HK-2 (cell line): ENCODE measurements at regions not wholly inside any gene's neighbourhood (a gene's known extent, or its start where the extent isn't known, plus 50 kb on each side); places are given as distances from the start of the nearest gene placed in this dataset.

Source experiments
- DNase-seq: peaks from one replicate; pipeline ENCODE4 v3.0.0-alpha.2; 2018; ENCODE audit not compliant: unreplicated experiment

DNA sequence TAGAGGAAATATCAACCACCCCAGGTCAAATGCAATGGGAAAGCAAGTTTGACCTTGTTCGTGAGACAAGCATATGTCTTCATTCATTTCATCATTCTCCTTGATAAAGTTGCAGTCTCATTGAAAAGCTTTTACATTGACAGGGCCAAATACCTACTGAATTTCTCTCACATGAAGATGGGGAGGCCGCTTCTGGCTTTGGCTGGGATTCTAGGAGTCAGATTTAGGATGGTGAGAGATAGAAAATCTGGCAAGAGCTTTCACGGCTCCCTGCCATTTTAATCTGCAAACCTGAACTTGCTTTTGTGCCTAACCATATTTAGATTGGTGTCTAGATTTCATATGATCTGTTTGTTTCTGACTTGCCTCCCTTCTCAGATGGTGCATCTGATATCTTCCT is 88.0 kb downstream of the TMEM100 start:
- DNase-seq = no peak

DNA sequence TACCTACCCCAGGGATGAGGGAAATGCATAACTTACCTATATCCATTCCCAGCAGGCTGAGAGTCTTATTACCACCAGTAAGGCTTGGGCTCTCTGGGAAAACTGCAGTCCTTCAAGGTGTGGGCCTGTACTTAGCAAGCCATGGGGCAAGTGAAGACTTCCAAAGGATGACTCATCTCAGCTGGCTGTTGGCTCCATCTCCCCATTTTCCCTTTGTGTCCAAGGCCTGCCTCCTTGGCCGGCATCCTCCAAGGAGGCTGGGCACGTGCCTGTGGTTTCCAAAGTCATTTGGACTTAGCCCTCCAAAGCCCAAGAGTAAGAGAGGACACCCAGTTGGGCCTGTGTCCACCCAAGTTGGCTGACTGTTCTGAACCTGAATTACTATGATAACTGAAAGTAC is 89.8 kb downstream of the TMEM100 start:
- no peak for DNase-seq

DNA sequence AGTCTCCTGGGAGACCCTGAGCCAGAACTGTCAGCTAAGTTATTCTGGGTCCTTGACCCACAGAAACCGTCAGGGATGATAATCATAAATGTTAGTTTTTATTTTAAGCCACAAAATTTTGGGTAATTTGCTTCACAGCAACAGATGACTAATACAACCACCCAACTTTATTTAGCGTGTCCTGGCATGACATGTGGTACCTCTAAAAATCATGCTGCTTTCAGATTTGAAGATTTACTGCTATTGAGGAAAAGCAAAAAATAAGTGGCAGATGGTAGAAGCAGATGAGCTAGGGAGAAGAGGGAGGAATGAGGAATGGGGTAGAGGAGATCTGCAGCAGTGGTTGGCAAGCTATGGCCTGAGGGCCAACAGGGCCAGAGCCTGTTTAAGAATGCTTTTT is 90.4 kb downstream of the TMEM100 start:
- DNase-seq = no peak

DNA sequence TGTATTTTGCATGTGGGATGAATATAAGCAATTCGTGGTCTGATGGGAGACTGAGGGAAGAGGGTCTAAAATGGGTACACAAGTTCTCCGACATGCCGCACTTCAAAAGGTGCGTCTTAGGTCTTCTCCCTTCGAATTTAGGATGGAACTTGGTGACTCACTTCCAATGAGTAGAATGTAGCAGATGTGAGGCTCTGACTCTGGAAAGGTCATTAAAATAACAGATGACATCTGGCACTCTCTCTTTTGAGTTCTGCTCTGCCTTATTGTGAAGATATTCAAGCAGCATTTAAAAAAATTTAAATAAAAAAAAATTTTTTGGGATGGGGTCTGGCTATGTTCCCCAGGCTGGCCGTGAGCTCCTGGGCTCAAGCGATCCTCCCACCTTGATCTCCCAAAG is 92.7 kb downstream of the TMEM100 start:
- DNase-seq = no peak

DNA sequence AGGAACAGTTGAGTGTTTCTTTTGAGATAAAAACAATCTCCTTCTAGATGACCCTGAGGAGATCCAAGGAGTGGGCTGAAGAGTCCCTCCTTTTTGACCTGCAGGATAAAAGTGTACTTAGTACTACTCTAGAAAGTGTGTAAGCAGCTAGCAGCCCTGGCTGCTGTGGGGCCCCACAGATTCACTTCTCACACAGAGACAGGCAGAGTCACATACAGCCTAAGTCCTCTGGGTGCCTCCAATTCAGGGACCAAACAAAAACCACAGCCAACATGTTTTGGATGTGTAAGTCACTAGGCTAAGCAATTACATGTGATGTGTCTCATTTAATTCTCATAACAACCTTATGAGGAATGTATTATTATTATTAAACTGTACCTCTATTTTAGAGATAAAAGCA is 97.1 kb downstream of the TMEM100 start:
- DNase-seq = no peak

DNA sequence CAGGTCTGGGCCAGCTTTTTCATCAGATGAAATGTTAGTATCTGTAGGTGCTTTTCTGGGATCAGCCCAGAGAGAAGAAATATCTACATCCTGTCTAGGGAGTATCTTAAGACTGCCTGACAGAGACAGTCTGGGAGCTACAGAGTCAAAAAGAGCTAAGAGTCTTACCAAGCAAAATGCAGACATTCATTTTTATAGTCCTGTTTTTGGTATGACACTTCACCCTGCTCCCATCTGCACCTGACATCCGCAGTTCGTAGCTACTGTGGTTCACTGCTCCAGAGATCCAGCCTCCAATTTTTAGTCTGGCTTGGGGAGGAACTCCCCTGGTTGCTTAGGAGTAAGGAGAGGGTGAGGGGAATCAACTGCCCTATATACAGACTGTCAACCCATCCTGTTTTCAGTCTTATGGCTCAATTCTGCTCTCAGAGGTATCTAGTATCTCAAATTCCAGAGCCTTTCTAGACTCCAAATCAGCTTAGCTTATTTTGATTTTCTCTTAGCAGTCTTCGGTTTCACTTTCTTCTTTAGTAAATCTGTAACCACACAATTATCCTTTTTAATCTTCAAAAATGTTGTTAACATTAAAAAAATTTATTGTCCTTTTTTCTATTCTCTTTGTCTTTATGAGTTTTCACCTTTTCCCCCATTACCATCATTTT is 97.8 kb downstream of the TMEM100 start:
- DNase-seq = no peak

DNA sequence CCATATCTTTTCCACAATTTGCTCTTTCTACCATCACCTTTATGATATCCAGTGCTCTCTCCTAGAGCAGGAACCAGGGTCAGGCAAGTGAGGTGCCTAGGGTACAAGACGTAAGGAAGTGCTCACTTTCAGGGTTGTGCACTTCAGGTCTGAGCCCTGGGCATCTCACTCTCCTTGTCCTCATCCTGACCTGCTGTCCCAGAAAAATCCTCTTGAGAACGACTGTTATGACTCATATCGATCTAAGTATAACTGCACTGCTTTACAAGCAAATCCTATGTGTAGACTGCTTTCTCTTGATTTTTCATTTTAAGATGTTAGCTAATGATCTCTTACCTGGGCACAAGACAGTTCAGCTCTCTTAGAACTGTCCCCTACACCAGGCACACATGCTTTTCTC is 100.1 kb downstream of the TMEM100 start:
- DNase-seq = no peak

DNA sequence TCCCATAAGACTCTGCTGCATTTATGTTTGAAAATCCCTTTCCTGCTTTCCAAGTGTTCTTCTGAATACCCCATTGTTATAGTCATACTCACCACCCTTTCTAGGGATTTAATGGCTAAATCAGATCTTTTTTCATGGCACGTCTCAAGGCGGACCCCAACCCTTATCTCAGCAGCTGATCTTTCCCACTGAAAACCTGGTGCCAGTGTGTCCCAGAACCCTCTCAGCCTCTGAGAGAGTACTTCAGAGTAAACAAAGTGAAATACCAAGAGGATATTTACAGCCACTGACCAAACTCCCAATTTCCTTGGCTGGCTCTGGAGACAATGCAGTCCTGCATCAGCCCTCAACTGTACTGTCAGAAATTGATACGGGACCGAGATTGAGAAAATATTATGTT is 101.7 kb downstream of the TMEM100 start:
- DNase-seq = no peak

DNA sequence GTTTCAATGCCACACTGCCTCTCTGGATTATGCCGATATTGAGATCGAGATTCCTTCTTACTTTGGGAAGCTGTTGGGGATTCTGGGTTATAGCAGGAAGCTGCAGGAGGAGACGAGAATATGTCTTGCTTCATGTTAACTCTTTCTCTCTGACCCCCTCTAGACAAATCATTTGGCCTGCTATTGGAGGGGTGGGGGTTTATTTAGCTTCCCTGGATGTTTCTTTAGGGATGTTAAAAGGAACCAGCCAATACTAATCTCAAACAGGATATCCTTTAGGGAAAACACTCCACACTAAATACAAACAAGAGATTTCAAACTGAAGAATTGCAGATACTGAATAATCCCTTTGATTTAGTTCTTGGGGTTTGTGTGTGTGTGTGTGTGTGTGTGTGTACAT is 102.6 kb downstream of the TMEM100 start:
- no peak for DNase-seq

DNA sequence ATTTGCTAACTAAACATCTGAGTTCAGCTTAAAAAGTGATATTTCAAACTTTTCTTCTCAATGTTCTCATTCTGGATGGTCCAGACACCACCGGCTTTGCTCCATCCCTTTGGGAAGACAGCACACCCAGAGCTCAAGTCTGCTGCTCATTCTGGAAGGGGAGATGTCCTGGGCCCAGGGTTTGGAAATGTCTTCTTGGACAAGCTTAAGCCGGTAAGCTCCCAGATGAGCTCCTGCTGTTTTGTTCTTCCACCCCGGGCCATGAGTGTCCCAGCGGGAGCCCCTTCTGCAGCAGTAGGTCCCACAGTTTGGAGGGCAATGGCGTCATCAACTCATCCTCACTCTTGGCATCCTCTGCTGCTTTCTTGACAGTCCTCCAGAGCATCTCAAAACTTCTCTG is 105.2 kb downstream of the TMEM100 start:
- DNase-seq = no peak

DNA sequence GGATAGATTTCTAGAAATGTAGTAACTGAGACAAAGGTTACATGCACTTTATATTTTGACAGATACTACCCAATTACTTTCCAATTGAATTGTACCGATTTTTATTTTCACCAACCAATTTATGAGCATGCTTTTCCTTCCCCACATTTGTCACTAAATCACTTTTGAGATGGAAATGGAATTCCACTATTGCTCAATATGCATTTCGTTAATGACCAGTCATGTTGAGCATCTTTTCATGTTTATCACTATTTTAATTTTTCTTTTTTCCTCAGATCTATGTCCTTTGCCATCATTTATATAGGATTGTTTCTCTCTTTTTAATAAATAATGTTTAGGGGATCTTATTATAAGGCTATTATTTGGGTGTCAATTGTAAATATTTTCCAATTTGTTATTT is 102.8 kb upstream of the SMIM36 start:
- no peak for DNase-seq

DNA sequence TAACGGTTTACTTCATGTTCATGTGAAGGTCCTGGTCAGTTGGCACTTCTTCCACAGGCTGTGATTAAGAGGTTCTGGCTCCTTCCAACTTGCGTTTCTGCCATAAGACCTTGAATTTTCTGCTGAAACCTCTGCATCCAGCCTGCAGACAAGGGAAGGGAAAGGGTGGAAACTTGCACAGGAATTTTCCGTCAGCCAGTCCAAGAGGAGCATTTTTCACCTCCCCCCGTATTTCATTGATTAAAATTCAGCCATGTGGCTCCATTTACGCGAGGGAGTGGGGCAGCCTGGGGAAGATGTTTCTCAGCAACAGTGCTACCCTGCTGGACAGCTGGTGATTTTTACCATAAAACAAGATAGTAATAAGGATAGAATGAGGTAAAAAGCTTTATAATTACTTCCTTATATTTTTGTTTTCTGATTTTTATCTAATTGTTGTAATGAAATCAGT is 101.5 kb upstream of the SMIM36 start:
- DNase-seq = no peak

DNA sequence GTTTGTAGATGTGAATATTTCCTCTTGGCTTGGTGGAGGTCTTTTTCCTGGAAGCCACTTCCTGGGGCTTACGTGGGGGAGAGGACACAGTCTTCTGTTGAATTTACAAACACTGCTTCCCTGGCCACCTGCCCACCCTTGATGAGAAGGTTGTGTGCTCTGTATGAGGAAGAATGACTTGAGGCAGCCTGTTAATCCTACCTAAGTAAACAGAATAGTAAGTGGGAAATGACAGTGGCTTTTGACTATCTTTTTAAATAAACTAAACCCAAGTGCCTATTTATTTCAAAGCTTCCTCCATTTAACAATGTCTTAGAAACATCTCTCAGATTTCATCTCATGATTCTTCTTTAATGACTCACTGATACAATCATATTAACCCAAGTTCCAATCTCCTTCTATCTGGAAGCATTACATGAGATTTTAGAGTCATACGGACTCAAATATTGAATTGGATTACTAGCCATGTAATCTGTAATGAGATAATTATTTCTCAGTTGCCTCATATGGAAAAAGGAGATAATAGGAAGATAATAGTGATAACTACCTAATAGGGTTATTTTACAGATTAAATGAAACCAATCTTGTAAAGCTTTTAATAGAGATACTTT is 96.6 kb upstream of the SMIM36 start:
- no peak for DNase-seq

DNA sequence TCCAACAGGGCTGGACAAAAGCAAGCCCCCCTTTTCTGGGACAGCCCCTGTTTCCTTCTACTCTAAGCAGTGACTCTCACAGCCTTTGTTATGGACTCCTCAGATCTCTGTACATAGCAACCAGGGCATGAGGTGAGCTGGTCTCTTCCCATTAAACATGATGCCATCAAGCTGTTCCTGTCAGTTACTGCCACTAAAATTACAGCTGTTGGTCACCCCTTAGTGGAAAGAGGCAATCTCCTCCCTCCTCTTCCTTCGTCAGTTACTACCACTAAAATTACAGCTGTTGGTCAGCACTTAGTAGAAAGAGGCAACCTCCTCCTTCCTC is 95.2 kb upstream of the SMIM36 start:
- no peak for DNase-seq

DNA sequence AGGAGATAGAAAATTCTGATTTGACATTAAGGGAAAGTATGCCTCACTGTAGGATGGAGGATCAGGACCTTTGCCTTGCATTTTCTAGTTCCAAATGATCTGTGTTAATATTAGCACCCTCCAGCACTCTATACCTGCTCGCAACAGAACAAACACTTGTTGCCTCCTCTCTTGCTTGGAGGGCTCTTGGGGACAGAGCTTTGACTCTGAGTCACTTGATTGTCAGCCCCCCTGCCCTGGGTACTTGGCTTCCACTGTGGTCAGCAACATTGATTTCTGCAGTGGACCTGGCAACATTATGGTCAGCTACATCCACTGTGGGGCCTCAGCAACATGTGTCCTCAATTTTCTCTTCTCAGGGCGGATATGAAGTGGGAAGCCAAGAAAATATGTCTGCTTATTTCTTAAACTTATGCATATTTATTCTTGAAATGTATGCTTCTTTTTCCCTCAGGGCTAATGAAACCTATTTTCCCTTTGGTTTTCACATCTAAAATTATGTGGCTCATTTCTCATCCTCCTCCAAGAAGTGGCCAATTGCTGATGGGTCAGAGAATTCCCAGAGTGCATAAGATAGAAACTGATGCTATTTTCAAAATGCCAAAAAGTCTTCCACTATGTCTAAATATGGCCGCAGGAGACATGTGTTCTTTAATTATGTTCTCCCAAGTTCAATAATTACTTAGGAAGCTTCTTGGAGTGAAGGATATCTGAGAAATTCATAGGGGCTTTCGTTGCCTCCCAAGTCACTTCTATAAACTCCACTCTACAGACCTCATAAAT is 94.6 kb upstream of the SMIM36 start:
- no peak for DNase-seq

DNA sequence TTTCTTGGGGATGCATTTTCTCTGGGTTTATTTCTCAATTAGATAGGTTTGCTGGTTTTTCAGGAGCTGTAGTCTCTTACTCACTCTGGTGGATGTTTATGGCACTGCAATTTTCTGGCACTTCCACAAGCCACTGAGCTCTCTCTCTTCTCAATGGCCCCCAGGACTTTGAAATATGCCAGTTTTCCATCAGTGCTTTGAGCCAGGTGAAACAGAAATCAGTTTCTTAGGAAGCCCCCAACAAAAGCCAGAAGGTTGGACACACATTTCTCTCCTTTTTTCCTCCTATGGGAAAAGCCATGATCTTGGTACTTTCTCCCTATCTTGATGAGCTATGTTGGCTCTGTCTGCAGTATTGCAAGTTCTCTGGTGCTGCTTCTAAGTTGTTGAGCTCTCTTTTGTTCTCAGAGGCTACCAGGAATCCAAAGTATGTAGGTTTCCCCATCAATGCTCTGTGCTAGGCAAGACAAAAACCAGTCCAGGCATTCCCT is 90.7 kb upstream of the SMIM36 start:
- no peak for DNase-seq

DNA sequence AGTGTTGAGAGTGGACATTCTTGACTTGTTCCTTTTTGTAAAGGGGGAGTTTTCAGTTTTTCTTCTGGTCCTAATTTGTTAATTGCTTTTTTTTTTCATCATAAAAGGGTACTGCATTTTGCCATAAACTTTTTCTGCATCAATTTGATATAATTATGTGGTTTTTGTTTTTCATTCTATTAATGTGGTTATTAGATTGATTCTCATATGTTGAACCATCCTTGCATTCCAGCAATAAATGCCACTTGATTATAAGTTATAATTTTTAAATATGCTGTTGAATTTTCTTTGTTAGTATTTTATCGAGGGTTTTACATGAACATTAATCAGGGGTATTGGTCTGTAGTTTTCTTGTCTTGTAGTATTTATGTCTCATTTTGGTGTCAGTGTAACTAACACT is 87.2 kb upstream of the SMIM36 start:
- no peak for DNase-seq

DNA sequence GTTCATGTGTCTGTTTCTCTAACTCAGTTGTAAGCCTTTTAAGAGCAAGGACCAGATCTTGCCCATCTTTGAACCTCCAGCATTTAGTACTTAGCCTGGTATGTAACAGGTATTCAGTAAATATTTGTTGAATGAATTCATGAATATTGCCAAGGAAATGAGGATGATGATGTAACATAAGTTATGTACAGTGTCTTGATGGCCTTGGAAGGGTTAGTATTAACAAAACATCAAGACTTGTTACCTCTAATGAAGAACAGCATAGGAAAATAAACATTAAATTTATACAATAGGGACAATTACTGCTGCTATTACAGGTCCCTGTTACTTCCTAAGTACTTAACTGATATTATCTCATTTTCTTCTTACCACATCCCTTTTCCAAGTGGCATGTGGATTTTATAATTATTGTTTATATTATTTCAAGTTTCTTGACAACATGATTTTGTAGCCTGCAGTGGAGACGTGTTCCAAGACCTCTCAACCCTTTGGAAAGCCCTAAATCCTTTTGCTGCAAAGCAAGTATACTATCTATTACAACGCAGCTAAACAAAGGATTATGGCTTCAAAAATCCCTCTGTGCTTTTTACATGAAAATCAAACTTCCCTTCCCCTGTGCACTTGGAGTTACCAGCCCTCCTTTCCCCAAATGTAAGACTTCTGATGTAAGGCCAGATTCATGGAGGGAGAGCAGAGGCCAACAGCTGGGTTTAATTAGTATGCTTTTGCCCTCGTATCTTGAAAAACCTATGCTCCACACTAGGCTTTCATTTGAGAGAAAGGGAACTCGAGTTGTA is 77.4 kb upstream of the SMIM36 start:
- DNase-seq = no peak

DNA sequence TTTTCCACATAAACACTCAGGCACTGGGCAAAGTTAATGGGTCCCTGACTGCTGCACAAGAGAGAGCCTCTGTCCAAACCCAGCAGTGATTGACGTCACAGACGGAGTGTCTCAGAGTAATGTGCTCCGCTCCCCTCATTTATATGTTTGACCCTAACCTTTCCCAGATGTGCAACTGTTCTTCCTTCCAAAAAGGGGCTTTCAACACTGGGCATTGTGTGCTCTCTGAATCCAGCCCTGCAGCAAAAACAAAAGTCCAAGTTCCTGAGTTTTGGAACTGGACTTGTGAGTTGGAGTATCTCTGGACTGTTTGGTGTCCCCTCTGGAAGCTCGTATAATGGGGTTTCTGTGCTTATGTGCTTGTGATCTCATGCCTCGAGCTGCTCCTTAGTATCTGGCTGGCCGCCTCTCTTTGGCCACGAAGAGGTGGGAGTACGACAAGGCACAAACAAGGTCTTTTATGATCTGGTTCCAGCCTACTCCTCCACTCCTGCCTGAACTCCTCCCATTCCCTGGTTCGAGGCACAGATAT is 76.4 kb upstream of the SMIM36 start:
- no peak for DNase-seq

DNA sequence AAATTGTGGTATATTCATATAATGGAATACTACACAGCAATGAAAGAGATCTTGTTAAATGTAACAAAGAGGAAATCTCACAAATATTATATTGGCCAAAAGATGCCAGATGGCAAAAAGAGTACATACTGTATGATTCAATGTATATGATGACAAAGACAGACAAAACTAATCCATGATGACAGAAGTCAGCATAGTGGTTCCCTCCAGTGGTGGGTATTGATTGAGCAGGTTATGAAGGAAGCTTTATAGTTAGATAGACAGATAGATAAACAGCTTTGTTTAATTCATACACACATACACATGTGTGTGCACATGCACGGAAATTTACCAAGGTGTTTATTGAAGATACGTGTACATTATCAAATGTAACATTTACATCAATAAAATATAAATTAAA is 74.4 kb upstream of the SMIM36 start:
- DNase-seq = no peak

DNA sequence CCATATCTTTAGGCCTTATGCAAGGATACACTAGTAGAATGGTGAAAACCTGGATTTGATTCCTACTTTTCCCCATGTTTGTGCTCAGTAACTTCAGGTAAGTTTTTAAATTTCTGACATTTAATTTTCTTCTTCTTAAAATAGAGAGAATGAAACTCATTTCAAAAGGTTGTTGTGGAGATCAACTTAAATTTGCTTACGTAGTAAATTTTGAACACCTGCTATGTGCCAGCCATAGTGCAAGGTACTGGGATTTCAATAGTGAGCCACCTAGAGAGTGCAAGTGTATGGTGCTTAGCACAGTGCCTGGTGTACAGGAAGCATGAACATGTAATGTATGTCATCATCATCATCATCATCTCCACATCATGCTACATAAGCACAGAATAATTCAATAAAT is 73.6 kb upstream of the SMIM36 start:
- DNase-seq = no peak

DNA sequence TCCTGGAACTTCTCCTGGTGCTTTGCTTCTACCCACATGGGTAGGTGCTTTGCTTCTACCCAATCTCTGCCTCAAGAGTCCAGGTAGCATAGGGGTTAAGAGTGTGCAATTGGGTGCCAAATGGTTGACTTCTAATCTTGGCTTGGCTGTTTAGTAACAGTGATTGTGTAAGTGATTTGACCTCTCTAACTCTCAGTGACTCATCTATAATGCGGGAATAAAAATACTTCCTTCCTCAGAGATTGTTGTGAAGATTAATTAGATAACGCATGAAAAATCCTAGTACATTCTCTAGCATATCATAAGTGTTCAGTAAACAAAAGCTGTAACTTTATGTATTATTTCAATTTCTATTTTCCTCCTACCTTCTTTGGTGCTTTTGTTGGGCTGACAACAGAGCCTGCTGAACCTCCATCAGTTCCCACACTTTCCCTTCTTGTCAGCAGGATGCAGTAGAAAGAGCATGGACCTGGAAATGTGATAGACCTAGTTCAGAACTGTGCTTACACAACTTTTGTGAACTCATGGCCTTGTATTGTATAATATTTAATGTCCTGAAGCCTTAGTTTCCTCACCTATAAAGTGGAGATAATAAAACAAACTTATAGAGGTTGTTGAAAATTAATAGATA is 72.9 kb upstream of the SMIM36 start:
- DNase-seq = no peak
